A549 (cell line): ENCODE measurements at regions not wholly inside any gene's neighbourhood (a gene's known extent, or its start where the extent isn't known, plus 50 kb on each side); places are given as distances from the start of the nearest gene placed in this dataset.

Experiments used
- ATAC-seq, 2 experiments: fragments of 200-7000 bp in 1 of 2; fragments of >200 bp in 1 of 2; cut with Nextera tagmentation in 1 of 2; cut with Tn5 transposase in 1 of 2; 3 replicates each; pipeline versions ENCODE4 v1.8.0 to v1.9.1; 2018 to 2020; ENCODE audit warnings: mild to moderate bottlenecking in 1 of 2, moderate library complexity in 1 of 2
- CTCF ChIA-PET: fragments of 300-600 bp; sonication (Branson Sonifier 250); formaldehyde crosslinking; extraction: SDS; loops from one replicate; lab custom pipeline; 2021; ENCODE audit warnings: antibody characterized with exemption, inconsistent platforms; lab: Yijun Ruan, JAX
- POLR2A ChIA-PET: fragments of 350-600 bp; formaldehyde crosslinking; extraction: SDS; loops from one replicate; lab custom pipeline; 2021; ENCODE audit warnings: antibody characterized with exemption, inconsistent platforms; lab: Yijun Ruan, JAX
- DNase-seq, 2 experiments: peaks; one replicate each; pipeline versions ENCODE4 v3.0.0 to v3.0.0-alpha.2; 2011 to 2016; ENCODE audit warnings: low read depth in 1 of 2, low spot score in 1 of 2
- FAIRE-seq: peaks from 2 replicates; lab custom pipeline; 2011; peaks lifted over from hg19 to GRCh38; lab: Jason Lieb, UNC
- H3K27ac ChIP-seq, 2 experiments: fragments of >200 bp; sonication (Bioruptor Twin); formaldehyde crosslinking; 3 replicates each; pipeline ENCODE4 v1.5.1; 2016 to 2017
- H3K4me1 ChIP-seq: fragments of >200 bp; sonication (Bioruptor Twin); formaldehyde crosslinking; 3 replicates; pipeline ENCODE4 v1.6.1; 2016
- H3K4me2 ChIP-seq: fragments of >200 bp; sonication (Bioruptor Twin); formaldehyde crosslinking; 3 replicates; pipeline ENCODE4 v1.6.1; 2016
- H3K4me3 ChIP-seq: fragments of >200 bp; sonication (Bioruptor Twin); formaldehyde crosslinking; 3 replicates; pipeline ENCODE4 v1.5.1; 2016
- H3K9me3 ChIP-seq: fragments of >200 bp; sonication (Bioruptor Twin); formaldehyde crosslinking; 3 replicates; pipeline ENCODE4 v1.6.1; 2016
- BHLHE40 ChIP-seq: IDR thresholded peaks from 2 replicates; pipeline ENCODE4 v1.6.1; 2012; ENCODE audit warnings: low read depth, low read length, inconsistent platforms
- CBX8 ChIP-seq: fragments of 200-600 bp; sonication (generic); IDR thresholded peaks from 2 replicates; pipeline ENCODE4 v1.6.1; 2016
- CHD2 ChIP-seq: fragments of 150-350 bp; IDR thresholded peaks from 2 replicates; pipeline ENCODE4 v1.6.1; 2014; ENCODE audit warnings: low read length; ENCODE audit not compliant: partially characterized antibody
- EHMT2 ChIP-seq: fragments of 200-600 bp; sonication (generic); IDR thresholded peaks from 2 replicates; pipeline ENCODE4 v1.6.1; 2016; ENCODE audit warnings: antibody characterized with exemption, low read depth, mild to moderate bottlenecking, moderate library complexity
- EP300 ChIP-seq, 2 experiments: fragments of >200 bp; sonication (Bioruptor Twin); formaldehyde crosslinking; IDR thresholded peaks; 2 replicates in 1 of 2; 3 replicates in 1 of 2; pipeline ENCODE4 v1.6.1; 2016 to 2017
- FOSB ChIP-seq: fragments of 250-450 bp; sonication (Bioruptor Pico); IDR thresholded peaks from 2 replicates; pipeline ENCODE4 v1.5.0; 2020; ENCODE audit warnings: mild to moderate bottlenecking, moderate library complexity
- FOSL2 ChIP-seq, 2 experiments: fragments of 450-650 bp in 1 of 2; fragments of >200 bp in 1 of 2; sonication (Bioruptor Twin) in 1 of 2; formaldehyde crosslinking; IDR thresholded peaks; 2 replicates each; pipeline versions ENCODE4 v1.5.0 to v1.6.1; 2016 to 2020; ENCODE audit warnings: mild to moderate bottlenecking in 1 of 2, moderate library complexity in 1 of 2
- HDAC2 ChIP-seq: fragments of 200-600 bp; sonication (generic); IDR thresholded peaks from 2 replicates; pipeline ENCODE4 v1.6.1; 2016
- HEYL ChIP-seq: fragments of 250-450 bp; sonication (Bioruptor Pico); IDR thresholded peaks from 2 replicates; pipeline ENCODE4 v1.8.0; 2021; ENCODE audit warnings: mild to moderate bottlenecking, moderate library complexity
- JUN ChIP-seq, 2 experiments: fragments of >200 bp; sonication (Bioruptor Twin); formaldehyde crosslinking; IDR thresholded peaks; 2 replicates in 1 of 2; 3 replicates in 1 of 2; pipeline ENCODE4 v1.6.1; 2016 to 2017
- KDM1A ChIP-seq: fragments of 200-600 bp; sonication (generic); IDR thresholded peaks from 2 replicates; pipeline ENCODE4 v1.6.1; 2016; ENCODE audit warnings: low read depth, mild to moderate bottlenecking
- KDM5A ChIP-seq: fragments of 200-600 bp; sonication (generic); IDR thresholded peaks from 2 replicates; pipeline ENCODE4 v1.6.1; 2016; ENCODE audit warnings: antibody characterized with exemption, mild to moderate bottlenecking
- MAFK ChIP-seq: fragments of 450-650 bp; IDR thresholded peaks from 2 replicates; pipeline ENCODE4 v1.6.1; 2014; ENCODE audit not compliant: partially characterized antibody
- NFE2L2 ChIP-seq: fragments of 150-350 bp; conservative IDR thresholded peaks from 2 replicates; pipeline ENCODE4 v1.6.1; 2014; ENCODE audit warnings: low read length
- NPAS2 ChIP-seq: fragments of 250-450 bp; sonication (Bioruptor Pico); IDR thresholded peaks from 2 replicates; pipeline ENCODE4 v1.8.0; 2022; ENCODE audit warnings: mild to moderate bottlenecking, moderate library complexity, borderline replicate concordance
- NR3C1 ChIP-seq: fragments of >200 bp; sonication (Bioruptor Twin); formaldehyde crosslinking; IDR thresholded peaks from 3 replicates; pipeline ENCODE4 v1.6.1; 2017
- PHF8 ChIP-seq: fragments of 200-600 bp; sonication (generic); IDR thresholded peaks from 2 replicates; pipeline ENCODE4 v1.6.1; 2016; ENCODE audit warnings: low read depth, mild to moderate bottlenecking, antibody characterized with exemption, moderate library complexity, borderline replicate concordance
- POLR2AphosphoS2 ChIP-seq: conservative IDR thresholded peaks from 2 replicates; pipeline ENCODE4 v1.6.1; 2012; ENCODE audit warnings: low read length, improper control_type of control experiment, inconsistent platforms
- RAD21 ChIP-seq, 2 experiments: fragments of >200 bp in 1 of 2; sonication (Bioruptor Twin) in 1 of 2; formaldehyde crosslinking in 1 of 2; IDR thresholded peaks in 1 of 2; conservative IDR thresholded peaks in 1 of 2; 2 replicates in 1 of 2; 3 replicates in 1 of 2; pipeline ENCODE4 v1.6.1; 2012 to 2018; ENCODE audit warnings: inconsistent platforms in 1 of 2
- RARB ChIP-seq: fragments of 250-450 bp; sonication (Bioruptor Pico); IDR thresholded peaks from 2 replicates; pipeline ENCODE4 v1.8.0; 2021; ENCODE audit warnings: mild to moderate bottlenecking, moderate library complexity
- RCOR1 ChIP-seq: fragments of 150-350 bp; IDR thresholded peaks from 2 replicates; pipeline ENCODE4 v1.6.1; 2014; ENCODE audit warnings: antibody characterized with exemption, low read length, low read depth
- RFX5 ChIP-seq: fragments of 450-650 bp; IDR thresholded peaks from 2 replicates; pipeline ENCODE4 v1.7.1; 2014; ENCODE audit warnings: antibody characterized with exemption, mild to moderate bottlenecking, moderate library complexity
- RNF2 ChIP-seq: fragments of 200-600 bp; sonication (generic); IDR thresholded peaks from 2 replicates; pipeline ENCODE4 v1.6.1; 2016; ENCODE audit warnings: low read depth, mild to moderate bottlenecking, antibody characterized with exemption, moderate library complexity, borderline replicate concordance
- SREBF2 ChIP-seq: fragments of 450-650 bp; IDR thresholded peaks from 2 replicates; pipeline ENCODE4 v1.6.1; 2014; ENCODE audit warnings: mild to moderate bottlenecking, moderate library complexity
- TFCP2L1 ChIP-seq: fragments of 250-450 bp; sonication (Bioruptor Pico); IDR thresholded peaks from 2 replicates; pipeline ENCODE4 v1.5.0; 2021; ENCODE audit warnings: mild to moderate bottlenecking
- ZNF302 ChIP-seq: fragments of 250-450 bp; sonication (Bioruptor Pico); IDR thresholded peaks from 2 replicates; pipeline ENCODE4 v1.9.0; 2021; ENCODE audit warnings: inconsistent platforms, mild to moderate bottlenecking, moderate library complexity
- WGBS: methylation state at CpG from one replicate; pipeline ENCODE4 v1.1.6; 2017; ENCODE audit errors: missing lambda C conversion rate; 5-methylcytosine and 5-hydroxymethylcytosine counted together
- TF ChIP-seq, protein P1 (sequence below): fragments of 250-450 bp; sonication (Bioruptor Pico); IDR thresholded peaks from 2 replicates; pipeline ENCODE4 v1.5.0; 2021; ENCODE audit warnings: mild to moderate bottlenecking, moderate library complexity, borderline replicate concordance
- TF ChIP-seq, protein P2 (sequence below): fragments of 150-350 bp; IDR thresholded peaks from 2 replicates; pipeline ENCODE4 v1.6.1; 2014; ENCODE audit warnings: low read depth, mild to moderate bottlenecking, low read length
- TF ChIP-seq, protein P3 (sequence below): IDR thresholded peaks from 2 replicates; pipeline ENCODE4 v1.6.1; 2012
- TF ChIP-seq, protein P4 (sequence below): fragments of 200-600 bp; sonication (generic); IDR thresholded peaks from 2 replicates; pipeline ENCODE4 v1.6.1; 2016; ENCODE audit warnings: antibody characterized with exemption, mild to moderate bottlenecking, moderate library complexity

DNA sequence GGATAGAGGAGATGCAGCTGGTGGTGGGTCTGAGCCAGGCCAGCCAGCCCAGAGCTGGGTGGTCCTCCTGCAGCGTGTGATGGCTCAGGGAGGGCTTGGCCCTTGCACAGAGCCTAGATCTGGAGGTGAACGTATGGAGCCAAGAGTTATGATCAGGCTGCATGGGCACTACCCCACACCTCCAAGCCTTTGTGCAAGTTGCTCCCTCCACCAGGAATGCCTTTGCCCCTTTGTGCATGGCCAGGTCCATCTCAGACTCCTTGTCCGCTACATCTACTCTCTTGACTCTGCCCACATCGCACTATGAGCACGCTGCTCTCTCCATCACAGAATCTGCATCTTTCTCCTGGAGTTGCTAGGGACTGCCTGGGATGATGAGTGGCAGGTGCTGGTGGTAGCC is 895.7 kb downstream of the TBC1D22A start:
- no peak for FAIRE-seq
- Histone ChIP-seq H3K9me3 (0 out of 3 replicates have a peak, but pooled peaks cover under 1% of the 10 kb centered on the region), H3K4me1 (no peaks in the 10 kb centered on the region), H3K27ac (no peak overlapping the region), H3K4me2 (no peak overlapping the region), H3K4me3 (no peak overlapping the region)
- no peak for DNase-seq
- POLR2A ChIA-PET = no interaction called here
- no peak for ATAC-seq
- no peak for TF ChIP-seq TFCP2L1
- TF ChIP-seq, protein P1, sequence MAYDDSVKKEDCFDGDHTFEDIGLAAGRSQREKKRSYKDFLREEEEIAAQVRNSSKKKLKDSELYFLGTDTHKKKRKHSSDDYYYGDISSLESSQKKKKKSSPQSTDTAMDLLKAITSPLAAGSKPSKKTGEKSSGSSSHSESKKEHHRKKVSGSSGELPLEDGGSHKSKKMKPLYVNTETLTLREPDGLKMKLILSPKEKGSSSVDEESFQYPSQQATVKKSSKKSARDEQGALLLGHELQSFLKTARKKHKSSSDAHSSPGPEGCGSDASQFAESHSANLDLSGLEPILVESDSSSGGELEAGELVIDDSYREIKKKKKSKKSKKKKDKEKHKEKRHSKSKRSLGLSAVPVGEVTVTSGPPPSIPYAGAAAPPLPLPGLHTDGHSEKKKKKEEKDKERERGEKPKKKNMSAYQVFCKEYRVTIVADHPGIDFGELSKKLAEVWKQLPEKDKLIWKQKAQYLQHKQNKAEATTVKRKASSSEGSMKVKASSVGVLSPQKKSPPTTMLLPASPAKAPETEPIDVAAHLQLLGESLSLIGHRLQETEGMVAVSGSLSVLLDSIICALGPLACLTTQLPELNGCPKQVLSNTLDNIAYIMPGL (CRISPR knock-in tag) = no peak
- TF ChIP-seq ZNF302 (CRISPR knock-in tag) = no peak
- TF ChIP-seq, protein P2, sequence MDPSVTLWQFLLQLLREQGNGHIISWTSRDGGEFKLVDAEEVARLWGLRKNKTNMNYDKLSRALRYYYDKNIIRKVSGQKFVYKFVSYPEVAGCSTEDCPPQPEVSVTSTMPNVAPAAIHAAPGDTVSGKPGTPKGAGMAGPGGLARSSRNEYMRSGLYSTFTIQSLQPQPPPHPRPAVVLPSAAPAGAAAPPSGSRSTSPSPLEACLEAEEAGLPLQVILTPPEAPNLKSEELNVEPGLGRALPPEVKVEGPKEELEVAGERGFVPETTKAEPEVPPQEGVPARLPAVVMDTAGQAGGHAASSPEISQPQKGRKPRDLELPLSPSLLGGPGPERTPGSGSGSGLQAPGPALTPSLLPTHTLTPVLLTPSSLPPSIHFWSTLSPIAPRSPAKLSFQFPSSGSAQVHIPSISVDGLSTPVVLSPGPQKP = no peak
- TF ChIP-seq EP300 (IDR thresholded peaks at IDR 0.05) = no peak
- no peak for TF ChIP-seq MAFK
- no peak for TF ChIP-seq NPAS2 (CRISPR knock-in tag)
- no peak for TF ChIP-seq CHD2
- no peak for TF ChIP-seq HEYL
- CTCF ChIA-PET = no interaction called here
- 29% methylated on average over 5 of the region's 5 CpGs for WGBS

DNA sequence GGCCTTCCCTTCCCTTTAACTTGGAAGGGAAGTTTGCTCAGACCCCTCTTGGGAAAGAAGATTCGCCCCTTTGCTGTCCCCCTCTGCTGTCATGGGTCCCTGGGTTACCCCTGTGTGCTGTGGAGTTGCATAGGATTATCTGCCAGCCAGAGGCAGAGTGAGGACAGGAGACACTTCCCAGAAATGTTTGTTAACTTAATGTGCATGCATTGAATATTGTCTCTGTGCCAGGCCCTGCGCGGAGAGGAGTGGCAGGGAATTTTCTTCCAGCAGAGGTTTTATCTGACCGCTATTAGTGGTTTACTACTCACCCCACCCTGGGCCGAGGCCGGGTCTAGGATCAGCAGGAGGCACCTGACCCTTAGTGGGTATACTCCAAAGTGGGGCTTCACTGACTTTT is 894.8 kb downstream of the TBC1D22A start:
- DNase-seq = no peak
- Histone ChIP-seq H3K4me2 (no peak overlapping the region), H3K27ac (no peak overlapping the region), H3K9me3 (no peaks in the 10 kb centered on the region), H3K4me3 (no peak overlapping the region), H3K4me1 (no peaks in the 10 kb centered on the region)
- 20% methylated on average over 6 of the region's 6 CpGs for WGBS
- no peak for FAIRE-seq
- TF ChIP-seq RCOR1 (no peak), SREBF2 (no peak), RFX5 (no peak), RNF2 (no peak), ZNF302 (CRISPR knock-in tag) (no peak), POLR2AphosphoS2 (no peak), PHF8 (no peak), CBX8 (no peak), RARB (CRISPR knock-in tag) (no peak), KDM5A (no peak), MAFK (no peak), RAD21 (conservative IDR thresholded peaks at IDR 0.05 in 1 of 2, IDR thresholded peaks at IDR 0.05 in 1 of 2) (no peak), KDM1A (no peak), FOSB (CRISPR knock-in tag) (no peak)
- TF ChIP-seq, protein P3, sequence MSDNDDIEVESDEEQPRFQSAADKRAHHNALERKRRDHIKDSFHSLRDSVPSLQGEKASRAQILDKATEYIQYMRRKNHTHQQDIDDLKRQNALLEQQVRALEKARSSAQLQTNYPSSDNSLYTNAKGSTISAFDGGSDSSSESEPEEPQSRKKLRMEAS = no peak
- ChIA-PET POLR2A (no interaction called here), CTCF (no interaction called here)
- no peak for ATAC-seq

DNA sequence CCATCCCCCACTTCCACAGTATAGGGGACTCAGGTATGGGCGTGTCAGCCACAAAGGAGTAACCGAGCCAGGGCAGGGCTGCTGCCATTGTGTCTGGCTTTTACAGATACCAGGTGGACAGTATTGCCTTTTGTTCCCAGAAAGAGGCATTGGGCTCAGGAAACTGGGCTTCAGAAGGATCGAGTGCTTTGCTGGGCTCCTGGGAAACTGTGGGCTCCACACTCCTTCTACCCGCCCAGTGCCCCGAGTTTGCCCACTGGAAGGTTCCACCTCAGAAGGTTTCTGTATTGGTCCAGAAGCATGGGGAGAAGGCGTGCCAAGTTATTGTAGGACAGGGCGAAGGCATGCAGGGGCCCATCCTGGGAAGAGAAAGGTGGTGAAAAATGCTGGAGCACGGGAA is 894.4 kb downstream of the TBC1D22A start:
- ATAC-seq (no peak), DNase-seq (no peak), FAIRE-seq (no peak)
- Histone ChIP-seq H3K9me3 (no peaks in the 10 kb centered on the region), H3K27ac (no peak overlapping the region), H3K4me2 (no peak overlapping the region), H3K4me1 (no peaks in the 10 kb centered on the region), H3K4me3 (no peak overlapping the region)
- ChIA-PET CTCF (no interaction called here), POLR2A (no interaction called here)
- 23% methylated on average over 8 of the region's 8 CpGs for WGBS
- TF ChIP-seq RAD21 (conservative IDR thresholded peaks at IDR 0.05 in 1 of 2, IDR thresholded peaks at IDR 0.05 in 1 of 2) = no peak
- TF ChIP-seq NR3C1 = no peak
- no peak for TF ChIP-seq NFE2L2
- TF ChIP-seq, protein P4, sequence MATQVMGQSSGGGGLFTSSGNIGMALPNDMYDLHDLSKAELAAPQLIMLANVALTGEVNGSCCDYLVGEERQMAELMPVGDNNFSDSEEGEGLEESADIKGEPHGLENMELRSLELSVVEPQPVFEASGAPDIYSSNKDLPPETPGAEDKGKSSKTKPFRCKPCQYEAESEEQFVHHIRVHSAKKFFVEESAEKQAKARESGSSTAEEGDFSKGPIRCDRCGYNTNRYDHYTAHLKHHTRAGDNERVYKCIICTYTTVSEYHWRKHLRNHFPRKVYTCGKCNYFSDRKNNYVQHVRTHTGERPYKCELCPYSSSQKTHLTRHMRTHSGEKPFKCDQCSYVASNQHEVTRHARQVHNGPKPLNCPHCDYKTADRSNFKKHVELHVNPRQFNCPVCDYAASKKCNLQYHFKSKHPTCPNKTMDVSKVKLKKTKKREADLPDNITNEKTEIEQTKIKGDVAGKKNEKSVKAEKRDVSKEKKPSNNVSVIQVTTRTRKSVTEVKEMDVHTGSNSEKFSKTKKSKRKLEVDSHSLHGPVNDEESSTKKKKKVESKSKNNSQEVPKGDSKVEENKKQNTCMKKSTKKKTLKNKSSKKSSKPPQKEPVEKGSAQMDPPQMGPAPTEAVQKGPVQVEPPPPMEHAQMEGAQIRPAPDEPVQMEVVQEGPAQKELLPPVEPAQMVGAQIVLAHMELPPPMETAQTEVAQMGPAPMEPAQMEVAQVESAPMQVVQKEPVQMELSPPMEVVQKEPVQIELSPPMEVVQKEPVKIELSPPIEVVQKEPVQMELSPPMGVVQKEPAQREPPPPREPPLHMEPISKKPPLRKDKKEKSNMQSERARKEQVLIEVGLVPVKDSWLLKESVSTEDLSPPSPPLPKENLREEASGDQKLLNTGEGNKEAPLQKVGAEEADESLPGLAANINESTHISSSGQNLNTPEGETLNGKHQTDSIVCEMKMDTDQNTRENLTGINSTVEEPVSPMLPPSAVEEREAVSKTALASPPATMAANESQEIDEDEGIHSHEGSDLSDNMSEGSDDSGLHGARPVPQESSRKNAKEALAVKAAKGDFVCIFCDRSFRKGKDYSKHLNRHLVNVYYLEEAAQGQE = no peak
- TF ChIP-seq BHLHE40 = no peak
- TF ChIP-seq FOSL2 (IDR thresholded peaks at IDR 0.05) = no peak
- no peak for TF ChIP-seq FOSL2 (CRISPR knock-in tag; IDR thresholded peaks at IDR 0.05)
- no peak for TF ChIP-seq ZNF302 (CRISPR knock-in tag)
- no peak for TF ChIP-seq HDAC2
- no peak for TF ChIP-seq KDM5A
- TF ChIP-seq NPAS2 (CRISPR knock-in tag) = no peak
- no peak for TF ChIP-seq RCOR1
- TF ChIP-seq JUN (IDR thresholded peaks at IDR 0.05) = no peak
- no peak for TF ChIP-seq HEYL
- no peak for TF ChIP-seq EHMT2
